IgD-negative memory B cell (primary cell): ENCODE measurements at regions not wholly inside any gene's neighbourhood (a gene's known extent, or its start where the extent isn't known, plus 50 kb on each side); places are given as distances from the start of the nearest gene placed in this dataset.

Experiments
- H3K27ac Mint-ChIP-seq, 3 donors: one replicate each; pipeline ENCODE4 v1.8.0; 2020 to 2022; ENCODE audit warnings: mild to moderate bottlenecking in 3 of 3, mixed read lengths in 3 of 3, moderate library complexity in 1 of 3
- H3K27me3 Mint-ChIP-seq: one replicate; pipeline ENCODE4 v1.8.0; 2021; ENCODE audit warnings: mixed read lengths
- H3K36me3 Mint-ChIP-seq: one replicate; pipeline ENCODE4 v1.8.0; 2020; ENCODE audit warnings: mild to moderate bottlenecking, mixed read lengths
- H3K4me1 Mint-ChIP-seq, 3 donors: one replicate each; pipeline ENCODE4 v1.8.0; 2020 to 2022; ENCODE audit warnings: mixed read lengths in 3 of 3, mild to moderate bottlenecking in 1 of 3
- H3K4me3 Mint-ChIP-seq, 4 donors: one replicate each; pipeline ENCODE4 v1.8.0; 2020 to 2022; ENCODE audit warnings: mild to moderate bottlenecking in 4 of 4, mixed read lengths in 4 of 4, moderate library complexity in 3 of 4
- H3K9me3 Mint-ChIP-seq, 3 donors: one replicate each; pipeline ENCODE4 v1.8.0; 2020 to 2021; ENCODE audit warnings: mixed read lengths in 3 of 3, mild to moderate bottlenecking in 1 of 3

DNA sequence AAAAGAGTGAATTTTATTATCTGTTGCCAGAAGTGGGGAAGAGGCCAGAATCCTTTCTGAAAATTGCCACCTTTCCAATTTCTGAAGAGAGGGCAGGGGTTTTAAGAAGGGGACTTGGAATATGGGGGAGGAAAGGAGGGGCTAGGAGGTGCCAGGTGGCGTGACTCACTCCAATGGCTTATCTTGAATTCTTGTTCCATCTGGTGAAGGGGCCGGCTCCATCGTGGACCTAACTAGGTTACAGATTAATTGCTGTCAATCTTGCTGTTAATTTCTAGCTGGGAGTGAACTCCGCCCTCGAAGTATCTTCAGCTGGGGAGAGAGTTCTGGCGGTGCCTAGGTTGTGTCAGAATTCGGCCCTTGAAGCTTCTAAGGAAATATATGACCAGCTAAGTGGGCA, 138.7 kb downstream of the YTHDC2 start:
- Mint-ChIP-seq H3K9me3 (peaks cover 2 to 6% (median 5%) of the 10 kb centered on the region in 3 donors), H3K36me3 (no peaks in the 10 kb centered on the region), H3K27ac (no peak overlapping the region), H3K4me3 (no peak overlapping the region), H3K4me1 (no peaks in the 10 kb centered on the region), H3K27me3 (peaks cover 6% of the 10 kb centered on the region)

GRCh38 chr5:113654828-113655227, 141.3 kb downstream of the YTHDC2 start:
- Mint-ChIP-seq H3K9me3 (peaks cover 0 to 6% (median 3%) of the 10 kb centered on the region in 3 donors), H3K4me1 (no peaks in the 10 kb centered on the region), H3K27me3 (no peaks in the 10 kb centered on the region), H3K27ac (no peak overlapping the region), H3K36me3 (no peaks in the 10 kb centered on the region), H3K4me3 (no peak overlapping the region)

DNA sequence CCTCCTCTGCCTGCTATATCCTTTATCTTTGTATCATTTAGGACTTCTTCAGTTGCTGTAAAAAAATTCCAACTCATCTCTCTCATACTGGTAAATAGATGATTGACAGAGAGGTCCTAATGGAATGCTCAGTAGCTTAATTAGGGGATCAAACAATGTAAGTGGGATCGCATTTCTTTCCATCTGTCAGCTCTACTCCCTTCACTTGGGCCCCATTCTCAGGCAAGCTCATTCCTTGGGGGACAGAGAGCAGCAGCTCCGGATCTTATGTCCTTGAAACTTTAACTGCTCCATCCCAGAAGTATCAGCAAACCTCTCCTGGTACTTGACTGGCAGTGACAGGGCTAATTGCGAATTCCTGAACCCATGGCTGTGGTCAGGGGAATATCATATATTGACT, 146.7 kb downstream of the YTHDC2 start:
- Mint-ChIP-seq H3K27ac (no peak overlapping the region), H3K4me3 (no peak overlapping the region), H3K4me1 (no peaks in the 10 kb centered on the region), H3K9me3 (peaks cover 0 to 2% (median 0%) of the 10 kb centered on the region in 3 donors), H3K27me3 (peaks cover 9% of the 10 kb centered on the region), H3K36me3 (peaks cover 4% of the 10 kb centered on the region)

DNA sequence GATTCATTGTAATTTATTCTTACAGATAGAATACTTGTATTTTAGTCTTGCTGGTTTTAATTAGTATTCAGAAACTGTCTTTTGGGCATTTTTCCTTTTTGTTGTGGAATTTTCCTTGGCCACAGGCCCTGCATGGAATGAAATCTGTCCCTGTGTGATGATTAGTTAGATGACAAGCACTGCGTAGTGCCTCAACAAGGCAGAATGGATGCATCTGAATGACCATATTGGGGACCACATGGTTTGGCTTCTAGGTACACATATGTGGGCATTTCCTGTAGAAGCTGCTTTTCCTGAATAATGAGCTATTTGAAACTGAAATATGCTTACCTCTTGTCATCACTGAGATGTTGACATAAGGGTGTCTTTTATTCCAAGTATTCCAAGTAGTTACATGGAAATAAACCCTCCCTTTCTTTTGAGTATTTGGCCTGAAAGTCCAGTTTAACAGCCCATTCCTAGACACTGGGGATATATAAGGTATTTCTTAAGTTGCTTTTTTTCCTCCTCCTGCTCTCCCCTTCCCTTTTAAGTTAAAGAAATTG, 147.3 kb downstream of the YTHDC2 start:
- H3K27me3 Mint-ChIP-seq = peaks cover 9% of the 10 kb centered on the region
- H3K27ac Mint-ChIP-seq = no peak overlapping the region
- H3K4me3 Mint-ChIP-seq = no peak overlapping the region
- peaks cover 4% of the 10 kb centered on the region for H3K36me3 Mint-ChIP-seq
- peaks cover 0 to 2% (median 0%) of the 10 kb centered on the region in 3 donors for H3K9me3 Mint-ChIP-seq
- no peaks in the 10 kb centered on the region for H3K4me1 Mint-ChIP-seq

DNA sequence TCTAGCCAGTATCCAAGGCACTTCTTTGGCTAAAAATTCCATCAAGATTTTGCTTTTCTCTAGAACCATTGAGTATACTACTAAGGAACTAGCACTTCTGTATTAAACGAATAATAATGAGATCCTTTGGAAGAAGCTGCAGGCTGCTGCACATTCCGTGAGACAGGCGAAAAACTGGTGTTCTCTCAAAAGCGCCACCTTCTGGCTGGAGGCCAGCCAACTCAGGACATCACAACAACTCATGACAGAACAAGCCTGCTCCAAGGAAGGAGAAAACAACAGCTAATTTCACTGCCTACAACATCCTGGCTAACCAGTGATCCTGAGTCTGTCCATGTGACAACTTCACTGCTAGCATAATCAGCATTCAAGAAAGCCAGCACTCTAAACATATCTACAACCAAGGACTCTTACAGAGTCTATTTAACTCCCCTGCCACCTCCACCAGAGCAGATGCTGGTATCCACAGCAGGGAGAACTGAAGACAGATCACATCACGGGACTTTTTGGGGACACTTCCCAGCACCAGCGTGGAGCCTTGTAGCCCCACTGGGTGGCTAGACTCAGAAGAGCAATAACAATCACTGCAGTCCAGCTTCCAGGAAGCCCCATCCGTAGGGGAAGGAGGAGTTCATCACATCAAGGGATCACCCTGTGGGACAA, 150.5 kb downstream of the YTHDC2 start:
- Mint-ChIP-seq H3K27me3 (peaks cover 14% of the 10 kb centered on the region), H3K4me3 (no peak overlapping the region), H3K36me3 (peaks cover 6% of the 10 kb centered on the region), H3K4me1 (no peaks in the 10 kb centered on the region), H3K9me3 (peaks cover 2 to 5% (median 3%) of the 10 kb centered on the region in 3 donors), H3K27ac (no peak overlapping the region)

- Mint-ChIP-seq H3K4me3 (no peak overlapping the region), H3K27ac (no peak overlapping the region)
Observed at GRCh38 chr5:113673041-113673440, 159.5 kb downstream of the YTHDC2 start.

GRCh38 chr5:113675166-113675565, 161.7 kb downstream of the YTHDC2 start:
- Mint-ChIP-seq H3K27ac (no peak overlapping the region), H3K4me1 (no peaks in the 10 kb centered on the region), H3K9me3 (peaks cover 0 to 4% (median 0%) of the 10 kb centered on the region in 3 donors), H3K36me3 (no peaks in the 10 kb centered on the region), H3K27me3 (peaks cover 5% of the 10 kb centered on the region), H3K4me3 (no peak overlapping the region)

More at GRCh38 chr5:113673041-113673440, 159.5 kb downstream of the YTHDC2 start:
- Mint-ChIP-seq H3K27me3 (peaks cover 5% of the 10 kb centered on the region), H3K4me1 (no peaks in the 10 kb centered on the region), H3K9me3 (peaks cover 4 to 9% (median 6%) of the 10 kb centered on the region in 3 donors), H3K36me3 (no peaks in the 10 kb centered on the region)

DNA sequence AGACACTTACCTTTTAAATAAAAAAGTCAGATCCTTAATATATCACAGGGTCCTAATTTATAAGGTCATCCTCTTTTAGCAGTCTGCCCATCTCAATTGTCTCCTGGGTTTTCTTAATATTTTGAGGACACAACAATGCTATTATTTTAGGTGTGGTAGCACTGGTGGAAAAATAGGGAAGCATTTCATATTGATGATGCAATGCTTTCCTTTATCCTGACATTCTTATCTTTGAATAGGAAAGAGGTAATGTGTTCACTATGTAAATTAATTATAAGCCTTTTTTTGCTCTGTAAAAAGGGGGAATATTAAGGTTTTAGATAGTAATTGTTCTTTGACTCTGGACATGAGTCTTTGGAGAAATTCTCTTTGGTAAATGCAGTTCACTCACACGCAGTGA, 164.7 kb downstream of the YTHDC2 start:
- Mint-ChIP-seq H3K9me3 (peaks cover 0 to 4% (median 0%) of the 10 kb centered on the region in 3 donors), H3K4me1 (no peaks in the 10 kb centered on the region), H3K27ac (no peak overlapping the region), H3K36me3 (no peaks in the 10 kb centered on the region), H3K27me3 (peaks cover 5% of the 10 kb centered on the region), H3K4me3 (no peak overlapping the region)

DNA sequence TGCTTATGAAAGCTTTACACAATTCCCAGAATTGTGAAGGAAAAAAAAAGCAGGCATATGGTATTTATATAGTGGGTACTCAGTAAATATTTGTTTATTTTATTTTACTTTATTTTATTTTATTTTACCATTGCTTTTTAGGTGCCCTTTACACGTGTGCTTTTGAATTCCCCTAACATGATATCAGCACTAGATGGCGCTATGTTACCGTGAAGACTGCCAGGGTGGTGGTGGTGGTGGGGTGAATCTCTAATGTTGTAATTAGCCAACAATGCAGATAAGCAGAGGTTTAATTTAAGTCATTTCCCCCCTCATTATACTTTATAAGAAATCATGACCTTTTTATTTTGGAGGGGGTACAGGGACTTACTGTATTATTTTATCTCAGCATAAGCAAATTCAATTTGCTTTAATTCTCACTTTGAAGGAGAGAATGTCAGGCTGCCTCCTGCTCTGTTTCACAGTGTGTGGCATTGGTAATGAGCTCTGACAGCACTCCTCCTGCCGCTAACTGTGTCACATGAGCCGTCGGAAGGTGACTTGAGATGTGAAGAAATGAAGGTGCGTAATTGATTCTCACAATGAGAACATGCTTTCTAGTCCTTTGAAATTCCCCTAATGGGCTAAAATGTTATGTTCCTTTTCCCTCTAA, 165.6 kb downstream of the YTHDC2 start:
- H3K9me3 Mint-ChIP-seq = peaks cover 0 to under 1% (median 0%) of the 10 kb centered on the region in 3 donors
- no peak overlapping the region for H3K4me3 Mint-ChIP-seq
- no peaks in the 10 kb centered on the region for H3K36me3 Mint-ChIP-seq
- H3K4me1 Mint-ChIP-seq = no peaks in the 10 kb centered on the region
- peaks cover 5% of the 10 kb centered on the region for H3K27me3 Mint-ChIP-seq
- H3K27ac Mint-ChIP-seq = no peak overlapping the region

- Mint-ChIP-seq H3K27me3 (peaks cover 3% of the 10 kb centered on the region), H3K9me3 (peaks cover 0 to 1% (median 0%) of the 10 kb centered on the region in 3 donors), H3K36me3 (no peaks in the 10 kb centered on the region), H3K27ac (no peak overlapping the region), H3K4me1 (no peaks in the 10 kb centered on the region), H3K4me3 (no peak overlapping the region)
Observed at GRCh38 chr5:113680534-113680933, 167.0 kb downstream of the YTHDC2 start.

DNA sequence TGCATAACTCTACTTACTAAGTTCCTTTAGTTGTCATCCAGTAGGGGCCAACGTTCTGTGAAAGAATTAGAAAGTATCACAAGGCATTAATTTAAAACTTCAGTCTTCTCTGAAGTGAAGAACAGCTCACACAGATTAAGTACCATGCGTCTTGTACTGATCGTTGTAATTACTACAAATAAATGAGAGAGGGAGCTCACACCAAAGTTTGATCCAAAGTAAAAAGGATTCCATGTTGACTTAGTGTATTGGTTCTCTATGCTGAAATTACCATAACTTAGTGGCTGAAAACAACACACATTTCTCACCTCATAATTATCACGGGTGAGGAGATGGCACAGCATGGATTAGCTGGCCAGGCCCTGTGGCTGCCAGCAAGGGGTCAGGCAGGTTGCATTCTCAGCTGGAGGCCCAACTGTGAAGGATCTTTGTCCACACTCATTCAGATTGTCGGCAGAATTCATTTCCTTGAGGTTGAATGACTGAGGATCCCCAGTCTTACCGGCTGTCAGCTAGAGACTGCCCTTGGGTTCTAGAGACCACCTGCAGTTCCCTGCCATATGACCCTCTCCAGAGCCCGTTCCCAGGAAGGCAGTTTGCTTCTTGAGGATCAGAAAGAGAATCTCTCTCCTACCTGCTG, 169.1 kb downstream of the YTHDC2 start:
- H3K27me3 Mint-ChIP-seq = peaks cover 2% of the 10 kb centered on the region
- H3K27ac Mint-ChIP-seq = no peak overlapping the region
- H3K4me1 Mint-ChIP-seq = no peaks in the 10 kb centered on the region
- H3K4me3 Mint-ChIP-seq = no peak overlapping the region
- peaks cover 0 to 1% (median 0%) of the 10 kb centered on the region in 3 donors for H3K9me3 Mint-ChIP-seq
- H3K36me3 Mint-ChIP-seq = no peaks in the 10 kb centered on the region

DNA sequence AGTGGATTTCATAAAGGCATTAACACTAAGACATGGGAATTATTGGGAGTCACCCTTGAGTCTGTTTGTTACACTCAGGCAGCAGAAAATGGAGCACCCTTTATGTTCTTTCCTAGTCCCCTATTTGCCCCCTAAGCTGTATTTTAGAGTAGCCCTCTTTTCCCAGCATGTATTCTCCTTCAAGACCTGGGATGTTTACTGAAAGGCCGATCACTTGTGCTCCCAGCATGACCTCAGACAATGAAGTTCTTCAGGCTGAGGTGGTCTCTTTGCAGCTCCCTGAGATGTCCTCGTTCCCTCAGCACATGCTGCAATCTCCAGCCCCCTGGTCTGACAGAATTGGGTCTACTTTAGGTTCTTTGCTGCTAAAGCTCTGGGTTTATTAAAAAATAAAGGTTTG, 169.7 kb downstream of the YTHDC2 start:
- Mint-ChIP-seq H3K27ac (no peak overlapping the region), H3K4me3 (no peak overlapping the region), H3K27me3 (no peaks in the 10 kb centered on the region), H3K9me3 (peaks cover 0 to 1% (median 0%) of the 10 kb centered on the region in 3 donors), H3K4me1 (no peaks in the 10 kb centered on the region), H3K36me3 (no peaks in the 10 kb centered on the region)

- Mint-ChIP-seq H3K36me3 (peaks cover 2% of the 10 kb centered on the region), H3K27ac (no peak overlapping the region), H3K27me3 (peaks cover 6% of the 10 kb centered on the region), H3K4me3 (no peak overlapping the region), H3K4me1 (no peaks in the 10 kb centered on the region), H3K9me3 (peaks cover 0 to 1% (median 0%) of the 10 kb centered on the region in 3 donors)
Observed at GRCh38 chr5:113686599-113686998, 173.1 kb downstream of the YTHDC2 start.

DNA sequence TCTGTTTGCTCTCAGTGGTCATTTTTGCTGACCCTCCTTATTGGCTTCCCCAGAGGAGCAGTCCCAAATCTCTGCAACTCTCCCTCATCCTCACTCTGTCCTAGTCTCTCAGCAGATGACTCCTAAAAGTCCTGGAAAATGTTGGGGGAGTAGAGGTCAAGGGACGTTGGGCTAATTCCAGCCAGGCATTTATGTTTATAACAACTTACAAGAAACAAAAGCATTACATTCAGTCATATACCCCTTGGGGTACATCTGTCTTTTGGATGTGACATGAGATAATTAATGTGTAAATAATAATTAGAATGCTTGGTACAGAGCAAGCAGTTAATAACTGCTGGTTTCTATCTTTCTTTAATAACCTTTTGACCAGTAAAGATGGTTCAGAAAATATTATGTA, 176.2 kb downstream of the YTHDC2 start:
- peaks cover 2% of the 10 kb centered on the region for H3K36me3 Mint-ChIP-seq
- H3K27me3 Mint-ChIP-seq = peaks cover 6% of the 10 kb centered on the region
- H3K4me1 Mint-ChIP-seq = peaks cover 0 to 1% (median 0%) of the 10 kb centered on the region in 3 donors
- H3K9me3 Mint-ChIP-seq = peaks cover 0 to 1% (median 0%) of the 10 kb centered on the region in 3 donors
- H3K4me3 Mint-ChIP-seq = no peak overlapping the region
- H3K27ac Mint-ChIP-seq = no peak overlapping the region

DNA sequence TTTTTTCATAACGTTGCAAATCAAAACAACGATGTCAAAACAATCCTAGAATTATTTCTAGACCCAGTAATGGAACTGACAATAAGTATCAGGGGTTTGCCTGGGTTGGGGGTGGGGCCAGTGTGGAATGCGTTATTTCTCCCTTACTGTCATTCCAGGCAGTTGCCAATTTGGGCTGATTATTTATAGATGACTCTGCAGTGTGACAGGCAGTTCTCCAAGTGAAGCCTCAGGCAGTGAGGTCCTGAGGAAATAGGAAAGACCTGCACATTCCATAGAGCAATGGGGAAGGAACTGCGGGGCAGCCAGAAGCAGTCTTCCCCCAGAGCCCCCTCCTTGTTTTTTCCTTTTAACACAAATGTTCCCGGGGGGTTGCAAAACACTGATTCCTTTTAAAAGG, 179.0 kb downstream of the YTHDC2 start:
- no peaks in the 10 kb centered on the region for H3K9me3 Mint-ChIP-seq
- no peak overlapping the region for H3K27ac Mint-ChIP-seq
- H3K27me3 Mint-ChIP-seq = peaks cover 9% of the 10 kb centered on the region
- peaks cover 2% of the 10 kb centered on the region for H3K36me3 Mint-ChIP-seq
- H3K4me1 Mint-ChIP-seq = peaks cover 0 to 1% (median 0%) of the 10 kb centered on the region in 3 donors
- H3K4me3 Mint-ChIP-seq = no peak overlapping the region
